Medulla oblongata (tissue), 1 donor: ENCODE measurements at regions not wholly inside any gene's neighbourhood (a gene's known extent, or its start where the extent isn't known, plus 50 kb on each side); places are given as distances from the start of the nearest gene placed in this dataset.
A peak's percentile ranks its signal among the peaks of the same experiment; 100 is the strongest.
"Not testable (repeated sequence)": the region's sequence is repeated elsewhere in the genome, so short reads cannot be mapped to it uniquely, and the experiment has no call there.

Experiments
- DNase-seq: peaks from one replicate; pipeline ENCODE4 v3.0.0-alpha.2; 2015; ENCODE audit errors: extremely low spot score

- no peak for DNase-seq
Measured at GRCh38 chr3:139238281-139239030, 105.4 kb upstream of the MRPS22 start.

GRCh38 chr3:139239550-139239949 is 104.3 kb upstream of the MRPS22 start:
- DNase-seq, result no peak

GRCh38 chr3:139241783-139242182 is 102.0 kb upstream of the MRPS22 start:
- no peak for DNase-seq

- DNase-seq, result no peak
Measured at GRCh38 chr3:139243710-139244109, 100.1 kb upstream of the MRPS22 start.

GRCh38 chr3:139248593-139249255 is 95.1 kb upstream of the MRPS22 start:
- no peak for DNase-seq

GRCh38 chr3:139251529-139251928 is 92.3 kb upstream of the MRPS22 start:
- DNase-seq, result no peak

GRCh38 chr3:139252719-139253118 is 91.1 kb upstream of the MRPS22 start:
- no peak for DNase-seq

GRCh38 chr3:139258276-139258675 is 85.5 kb upstream of the MRPS22 start:
- DNase-seq, result no peak

GRCh38 chr3:139259398-139259797 is 84.4 kb upstream of the MRPS22 start:
- DNase-seq, result no peak

GRCh38 chr3:139260041-139260486 is 83.8 kb upstream of the MRPS22 start:
- DNase-seq, result no peak

- no peak for DNase-seq
Measured at GRCh38 chr3:139260793-139261736, 82.8 kb upstream of the MRPS22 start.

GRCh38 chr3:139261754-139262586 is 81.8 kb upstream of the MRPS22 start:
- no peak for DNase-seq

GRCh38 chr3:139263798-139264197 is 80.0 kb upstream of the MRPS22 start:
- no peak for DNase-seq

- DNase-seq, result no peak
Measured at GRCh38 chr3:139264375-139264774, 79.4 kb upstream of the MRPS22 start.

GRCh38 chr3:139265131-139266016 is 78.4 kb upstream of the MRPS22 start:
- peak; percentile 3 for DNase-seq

- DNase-seq, result no peak
Measured at GRCh38 chr3:139267300-139268246, 76.2 kb upstream of the MRPS22 start.

GRCh38 chr3:139269984-139270383 is 73.8 kb upstream of the MRPS22 start:
- no peak for DNase-seq

GRCh38 chr3:139270652-139271051 is 73.2 kb upstream of the MRPS22 start:
- not testable (repeated sequence) for DNase-seq

GRCh38 chr3:139280027-139280671 is 63.7 kb upstream of the MRPS22 start:
- no peak for DNase-seq
